WTC11 (cell line): ENCODE measurements at regions not wholly inside any gene's neighbourhood (a gene's known extent, or its start where the extent isn't known, plus 50 kb on each side); places are given as distances from the start of the nearest gene placed in this dataset.

ENCODE experiments used
- ATF1 ChIP-seq: sonication (generic); formaldehyde crosslinking; IDR thresholded peaks from 2 replicates; pipeline ENCODE4 v1.8.1; 2023; ENCODE audit warnings: mild to moderate bottlenecking, moderate library complexity, missing genetic modification reagents
- FOXJ3 ChIP-seq: sonication (generic); formaldehyde crosslinking; IDR thresholded peaks from 2 replicates; pipeline ENCODE4 v1.9.0; 2021; ENCODE audit warnings: missing genetic modification reagents, mild to moderate bottlenecking, borderline replicate concordance
- NFATC4 ChIP-seq: fragments of 250-450 bp; sonication (Bioruptor Pico); IDR thresholded peaks from 2 replicates; pipeline ENCODE4 v1.9.0; 2021; ENCODE audit warnings: mild to moderate bottlenecking
- NFE2L1 ChIP-seq: sonication (generic); formaldehyde crosslinking; IDR thresholded peaks from 2 replicates; pipeline ENCODE4 v1.8.1; 2023; ENCODE audit warnings: missing genetic modification reagents
- ZNF263 ChIP-seq: sonication (generic); formaldehyde crosslinking; IDR thresholded peaks from 2 replicates; pipeline ENCODE4 v1.8.1; 2022; ENCODE audit warnings: low read depth, mild to moderate bottlenecking, moderate library complexity, missing genetic modification reagents
- ZNF317 ChIP-seq: sonication (generic); formaldehyde crosslinking; IDR thresholded peaks from 2 replicates; pipeline ENCODE4 v1.8.1; 2023; ENCODE audit warnings: low read depth, mild to moderate bottlenecking, moderate library complexity, missing genetic modification reagents, borderline replicate concordance
- TF ChIP-seq, protein P1 (sequence below): sonication (generic); formaldehyde crosslinking; conservative IDR thresholded peaks from 2 replicates; pipeline ENCODE4 v1.8.1; 2023; ENCODE audit warnings: mild to moderate bottlenecking, low read depth, missing genetic modification reagents, moderate library complexity
- TF ChIP-seq, protein P2 (sequence below): sonication (generic); formaldehyde crosslinking; IDR thresholded peaks from 2 replicates; pipeline ENCODE4 v1.8.1; 2022; ENCODE audit warnings: mild to moderate bottlenecking, moderate library complexity, missing genetic modification reagents
- TF ChIP-seq, protein P3 (sequence below): sonication (generic); formaldehyde crosslinking; IDR thresholded peaks from 2 replicates; pipeline ENCODE4 v1.8.1; 2023; ENCODE audit warnings: mild to moderate bottlenecking, missing genetic modification reagents, borderline replicate concordance
- TF ChIP-seq, protein P4 (sequence below): sonication (generic); formaldehyde crosslinking; IDR thresholded peaks from 2 replicates; pipeline ENCODE4 v1.8.1; 2023; ENCODE audit warnings: mild to moderate bottlenecking, missing genetic modification reagents
- TF ChIP-seq, protein P5 (sequence below): fragments of 250-450 bp; sonication (Bioruptor Pico); IDR thresholded peaks from 2 replicates; pipeline ENCODE4 v1.9.0; 2021; ENCODE audit warnings: mild to moderate bottlenecking
- TF ChIP-seq, protein P6 (sequence below): fragments of 250-450 bp; sonication (Bioruptor Pico); IDR thresholded peaks from 2 replicates; pipeline ENCODE4 v1.8.0; 2021; ENCODE audit warnings: mild to moderate bottlenecking
- TF ChIP-seq, protein P7 (sequence below): fragments of 250-450 bp; sonication (Bioruptor Pico); IDR thresholded peaks from 2 replicates; pipeline ENCODE4 v1.9.0; 2021; ENCODE audit warnings: mild to moderate bottlenecking, borderline replicate concordance
- TF ChIP-seq, protein P8 (sequence below): sonication (generic); formaldehyde crosslinking; IDR thresholded peaks from 2 replicates; pipeline ENCODE4 v1.8.1; 2023; ENCODE audit warnings: mild to moderate bottlenecking, moderate library complexity, missing genetic modification reagents

DNA sequence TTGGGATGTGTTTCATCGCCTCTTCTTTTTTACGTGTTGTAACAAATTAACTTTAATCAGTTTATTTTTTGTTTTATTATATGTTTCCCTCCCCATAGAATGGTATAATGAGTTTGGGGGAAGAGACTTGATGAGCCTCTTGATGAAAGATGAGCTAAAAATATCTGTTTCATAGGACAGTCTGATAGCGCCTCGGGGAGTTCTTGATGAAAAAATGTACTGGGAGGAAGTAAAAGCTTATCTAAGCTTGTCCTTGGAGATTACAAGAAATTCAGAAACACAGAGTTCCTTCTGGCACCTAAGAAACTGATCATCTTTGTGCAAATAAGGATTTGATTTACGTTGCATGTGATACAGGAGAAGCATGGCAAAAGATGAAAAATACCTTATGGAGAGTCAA lies 350.2 kb upstream of the CDH8 start (continued):
- TF ChIP-seq, protein P1, sequence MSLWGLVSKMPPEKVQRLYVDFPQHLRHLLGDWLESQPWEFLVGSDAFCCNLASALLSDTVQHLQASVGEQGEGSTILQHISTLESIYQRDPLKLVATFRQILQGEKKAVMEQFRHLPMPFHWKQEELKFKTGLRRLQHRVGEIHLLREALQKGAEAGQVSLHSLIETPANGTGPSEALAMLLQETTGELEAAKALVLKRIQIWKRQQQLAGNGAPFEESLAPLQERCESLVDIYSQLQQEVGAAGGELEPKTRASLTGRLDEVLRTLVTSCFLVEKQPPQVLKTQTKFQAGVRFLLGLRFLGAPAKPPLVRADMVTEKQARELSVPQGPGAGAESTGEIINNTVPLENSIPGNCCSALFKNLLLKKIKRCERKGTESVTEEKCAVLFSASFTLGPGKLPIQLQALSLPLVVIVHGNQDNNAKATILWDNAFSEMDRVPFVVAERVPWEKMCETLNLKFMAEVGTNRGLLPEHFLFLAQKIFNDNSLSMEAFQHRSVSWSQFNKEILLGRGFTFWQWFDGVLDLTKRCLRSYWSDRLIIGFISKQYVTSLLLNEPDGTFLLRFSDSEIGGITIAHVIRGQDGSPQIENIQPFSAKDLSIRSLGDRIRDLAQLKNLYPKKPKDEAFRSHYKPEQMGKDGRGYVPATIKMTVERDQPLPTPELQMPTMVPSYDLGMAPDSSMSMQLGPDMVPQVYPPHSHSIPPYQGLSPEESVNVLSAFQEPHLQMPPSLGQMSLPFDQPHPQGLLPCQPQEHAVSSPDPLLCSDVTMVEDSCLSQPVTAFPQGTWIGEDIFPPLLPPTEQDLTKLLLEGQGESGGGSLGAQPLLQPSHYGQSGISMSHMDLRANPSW (CRISPR knock-in tag) = no peak
- TF ChIP-seq, protein P2, sequence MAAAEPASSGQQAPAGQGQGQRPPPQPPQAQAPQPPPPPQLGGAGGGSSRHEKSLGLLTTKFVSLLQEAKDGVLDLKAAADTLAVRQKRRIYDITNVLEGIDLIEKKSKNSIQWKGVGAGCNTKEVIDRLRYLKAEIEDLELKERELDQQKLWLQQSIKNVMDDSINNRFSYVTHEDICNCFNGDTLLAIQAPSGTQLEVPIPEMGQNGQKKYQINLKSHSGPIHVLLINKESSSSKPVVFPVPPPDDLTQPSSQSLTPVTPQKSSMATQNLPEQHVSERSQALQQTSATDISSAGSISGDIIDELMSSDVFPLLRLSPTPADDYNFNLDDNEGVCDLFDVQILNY = no peak
- TF ChIP-seq, protein P3, sequence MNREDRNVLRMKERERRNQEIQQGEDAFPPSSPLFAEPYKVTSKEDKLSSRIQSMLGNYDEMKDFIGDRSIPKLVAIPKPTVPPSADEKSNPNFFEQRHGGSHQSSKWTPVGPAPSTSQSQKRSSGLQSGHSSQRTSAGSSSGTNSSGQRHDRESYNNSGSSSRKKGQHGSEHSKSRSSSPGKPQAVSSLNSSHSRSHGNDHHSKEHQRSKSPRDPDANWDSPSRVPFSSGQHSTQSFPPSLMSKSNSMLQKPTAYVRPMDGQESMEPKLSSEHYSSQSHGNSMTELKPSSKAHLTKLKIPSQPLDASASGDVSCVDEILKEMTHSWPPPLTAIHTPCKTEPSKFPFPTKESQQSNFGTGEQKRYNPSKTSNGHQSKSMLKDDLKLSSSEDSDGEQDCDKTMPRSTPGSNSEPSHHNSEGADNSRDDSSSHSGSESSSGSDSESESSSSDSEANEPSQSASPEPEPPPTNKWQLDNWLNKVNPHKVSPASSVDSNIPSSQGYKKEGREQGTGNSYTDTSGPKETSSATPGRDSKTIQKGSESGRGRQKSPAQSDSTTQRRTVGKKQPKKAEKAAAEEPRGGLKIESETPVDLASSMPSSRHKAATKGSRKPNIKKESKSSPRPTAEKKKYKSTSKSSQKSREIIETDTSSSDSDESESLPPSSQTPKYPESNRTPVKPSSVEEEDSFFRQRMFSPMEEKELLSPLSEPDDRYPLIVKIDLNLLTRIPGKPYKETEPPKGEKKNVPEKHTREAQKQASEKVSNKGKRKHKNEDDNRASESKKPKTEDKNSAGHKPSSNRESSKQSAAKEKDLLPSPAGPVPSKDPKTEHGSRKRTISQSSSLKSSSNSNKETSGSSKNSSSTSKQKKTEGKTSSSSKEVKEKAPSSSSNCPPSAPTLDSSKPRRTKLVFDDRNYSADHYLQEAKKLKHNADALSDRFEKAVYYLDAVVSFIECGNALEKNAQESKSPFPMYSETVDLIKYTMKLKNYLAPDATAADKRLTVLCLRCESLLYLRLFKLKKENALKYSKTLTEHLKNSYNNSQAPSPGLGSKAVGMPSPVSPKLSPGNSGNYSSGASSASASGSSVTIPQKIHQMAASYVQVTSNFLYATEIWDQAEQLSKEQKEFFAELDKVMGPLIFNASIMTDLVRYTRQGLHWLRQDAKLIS = no peak
- TF ChIP-seq, protein P4, sequence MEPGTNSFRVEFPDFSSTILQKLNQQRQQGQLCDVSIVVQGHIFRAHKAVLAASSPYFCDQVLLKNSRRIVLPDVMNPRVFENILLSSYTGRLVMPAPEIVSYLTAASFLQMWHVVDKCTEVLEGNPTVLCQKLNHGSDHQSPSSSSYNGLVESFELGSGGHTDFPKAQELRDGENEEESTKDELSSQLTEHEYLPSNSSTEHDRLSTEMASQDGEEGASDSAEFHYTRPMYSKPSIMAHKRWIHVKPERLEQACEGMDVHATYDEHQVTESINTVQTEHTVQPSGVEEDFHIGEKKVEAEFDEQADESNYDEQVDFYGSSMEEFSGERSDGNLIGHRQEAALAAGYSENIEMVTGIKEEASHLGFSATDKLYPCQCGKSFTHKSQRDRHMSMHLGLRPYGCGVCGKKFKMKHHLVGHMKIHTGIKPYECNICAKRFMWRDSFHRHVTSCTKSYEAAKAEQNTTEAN (CRISPR knock-in tag) = no peak
- TF ChIP-seq, protein P5, sequence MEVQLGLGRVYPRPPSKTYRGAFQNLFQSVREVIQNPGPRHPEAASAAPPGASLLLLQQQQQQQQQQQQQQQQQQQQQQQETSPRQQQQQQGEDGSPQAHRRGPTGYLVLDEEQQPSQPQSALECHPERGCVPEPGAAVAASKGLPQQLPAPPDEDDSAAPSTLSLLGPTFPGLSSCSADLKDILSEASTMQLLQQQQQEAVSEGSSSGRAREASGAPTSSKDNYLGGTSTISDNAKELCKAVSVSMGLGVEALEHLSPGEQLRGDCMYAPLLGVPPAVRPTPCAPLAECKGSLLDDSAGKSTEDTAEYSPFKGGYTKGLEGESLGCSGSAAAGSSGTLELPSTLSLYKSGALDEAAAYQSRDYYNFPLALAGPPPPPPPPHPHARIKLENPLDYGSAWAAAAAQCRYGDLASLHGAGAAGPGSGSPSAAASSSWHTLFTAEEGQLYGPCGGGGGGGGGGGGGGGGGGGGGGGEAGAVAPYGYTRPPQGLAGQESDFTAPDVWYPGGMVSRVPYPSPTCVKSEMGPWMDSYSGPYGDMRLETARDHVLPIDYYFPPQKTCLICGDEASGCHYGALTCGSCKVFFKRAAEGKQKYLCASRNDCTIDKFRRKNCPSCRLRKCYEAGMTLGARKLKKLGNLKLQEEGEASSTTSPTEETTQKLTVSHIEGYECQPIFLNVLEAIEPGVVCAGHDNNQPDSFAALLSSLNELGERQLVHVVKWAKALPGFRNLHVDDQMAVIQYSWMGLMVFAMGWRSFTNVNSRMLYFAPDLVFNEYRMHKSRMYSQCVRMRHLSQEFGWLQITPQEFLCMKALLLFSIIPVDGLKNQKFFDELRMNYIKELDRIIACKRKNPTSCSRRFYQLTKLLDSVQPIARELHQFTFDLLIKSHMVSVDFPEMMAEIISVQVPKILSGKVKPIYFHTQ (CRISPR knock-in tag) = no peak
- no peak for TF ChIP-seq ATF1 (CRISPR knock-in tag)
- no peak for TF ChIP-seq ZNF317
- no peak for TF ChIP-seq ZNF263 (CRISPR knock-in tag)
- TF ChIP-seq, protein P6, sequence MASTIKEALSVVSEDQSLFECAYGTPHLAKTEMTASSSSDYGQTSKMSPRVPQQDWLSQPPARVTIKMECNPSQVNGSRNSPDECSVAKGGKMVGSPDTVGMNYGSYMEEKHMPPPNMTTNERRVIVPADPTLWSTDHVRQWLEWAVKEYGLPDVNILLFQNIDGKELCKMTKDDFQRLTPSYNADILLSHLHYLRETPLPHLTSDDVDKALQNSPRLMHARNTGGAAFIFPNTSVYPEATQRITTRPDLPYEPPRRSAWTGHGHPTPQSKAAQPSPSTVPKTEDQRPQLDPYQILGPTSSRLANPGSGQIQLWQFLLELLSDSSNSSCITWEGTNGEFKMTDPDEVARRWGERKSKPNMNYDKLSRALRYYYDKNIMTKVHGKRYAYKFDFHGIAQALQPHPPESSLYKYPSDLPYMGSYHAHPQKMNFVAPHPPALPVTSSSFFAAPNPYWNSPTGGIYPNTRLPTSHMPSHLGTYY (CRISPR knock-in tag) = no peak
- TF ChIP-seq FOXJ3 (CRISPR knock-in tag) = no peak
- TF ChIP-seq, protein P7, sequence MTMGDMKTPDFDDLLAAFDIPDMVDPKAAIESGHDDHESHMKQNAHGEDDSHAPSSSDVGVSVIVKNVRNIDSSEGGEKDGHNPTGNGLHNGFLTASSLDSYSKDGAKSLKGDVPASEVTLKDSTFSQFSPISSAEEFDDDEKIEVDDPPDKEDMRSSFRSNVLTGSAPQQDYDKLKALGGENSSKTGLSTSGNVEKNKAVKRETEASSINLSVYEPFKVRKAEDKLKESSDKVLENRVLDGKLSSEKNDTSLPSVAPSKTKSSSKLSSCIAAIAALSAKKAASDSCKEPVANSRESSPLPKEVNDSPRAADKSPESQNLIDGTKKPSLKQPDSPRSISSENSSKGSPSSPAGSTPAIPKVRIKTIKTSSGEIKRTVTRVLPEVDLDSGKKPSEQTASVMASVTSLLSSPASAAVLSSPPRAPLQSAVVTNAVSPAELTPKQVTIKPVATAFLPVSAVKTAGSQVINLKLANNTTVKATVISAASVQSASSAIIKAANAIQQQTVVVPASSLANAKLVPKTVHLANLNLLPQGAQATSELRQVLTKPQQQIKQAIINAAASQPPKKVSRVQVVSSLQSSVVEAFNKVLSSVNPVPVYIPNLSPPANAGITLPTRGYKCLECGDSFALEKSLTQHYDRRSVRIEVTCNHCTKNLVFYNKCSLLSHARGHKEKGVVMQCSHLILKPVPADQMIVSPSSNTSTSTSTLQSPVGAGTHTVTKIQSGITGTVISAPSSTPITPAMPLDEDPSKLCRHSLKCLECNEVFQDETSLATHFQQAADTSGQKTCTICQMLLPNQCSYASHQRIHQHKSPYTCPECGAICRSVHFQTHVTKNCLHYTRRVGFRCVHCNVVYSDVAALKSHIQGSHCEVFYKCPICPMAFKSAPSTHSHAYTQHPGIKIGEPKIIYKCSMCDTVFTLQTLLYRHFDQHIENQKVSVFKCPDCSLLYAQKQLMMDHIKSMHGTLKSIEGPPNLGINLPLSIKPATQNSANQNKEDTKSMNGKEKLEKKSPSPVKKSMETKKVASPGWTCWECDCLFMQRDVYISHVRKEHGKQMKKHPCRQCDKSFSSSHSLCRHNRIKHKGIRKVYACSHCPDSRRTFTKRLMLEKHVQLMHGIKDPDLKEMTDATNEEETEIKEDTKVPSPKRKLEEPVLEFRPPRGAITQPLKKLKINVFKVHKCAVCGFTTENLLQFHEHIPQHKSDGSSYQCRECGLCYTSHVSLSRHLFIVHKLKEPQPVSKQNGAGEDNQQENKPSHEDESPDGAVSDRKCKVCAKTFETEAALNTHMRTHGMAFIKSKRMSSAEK = no peak
- TF ChIP-seq NFE2L1 = no peak
- TF ChIP-seq, protein P8, sequence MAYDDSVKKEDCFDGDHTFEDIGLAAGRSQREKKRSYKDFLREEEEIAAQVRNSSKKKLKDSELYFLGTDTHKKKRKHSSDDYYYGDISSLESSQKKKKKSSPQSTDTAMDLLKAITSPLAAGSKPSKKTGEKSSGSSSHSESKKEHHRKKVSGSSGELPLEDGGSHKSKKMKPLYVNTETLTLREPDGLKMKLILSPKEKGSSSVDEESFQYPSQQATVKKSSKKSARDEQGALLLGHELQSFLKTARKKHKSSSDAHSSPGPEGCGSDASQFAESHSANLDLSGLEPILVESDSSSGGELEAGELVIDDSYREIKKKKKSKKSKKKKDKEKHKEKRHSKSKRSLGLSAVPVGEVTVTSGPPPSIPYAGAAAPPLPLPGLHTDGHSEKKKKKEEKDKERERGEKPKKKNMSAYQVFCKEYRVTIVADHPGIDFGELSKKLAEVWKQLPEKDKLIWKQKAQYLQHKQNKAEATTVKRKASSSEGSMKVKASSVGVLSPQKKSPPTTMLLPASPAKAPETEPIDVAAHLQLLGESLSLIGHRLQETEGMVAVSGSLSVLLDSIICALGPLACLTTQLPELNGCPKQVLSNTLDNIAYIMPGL (CRISPR knock-in tag) = no peak
- TF ChIP-seq NFATC4 (CRISPR knock-in tag) = no peak
- TF ChIP-seq, all 79 proteins: peak for 0
